GM13977 (cell line): ENCODE measurements at regions not wholly inside any gene's neighbourhood (a gene's known extent, or its start where the extent isn't known, plus 50 kb on each side); places are given as distances from the start of the nearest gene placed in this dataset.

Experiments used
- DNase-seq: peaks from one replicate; pipeline ENCODE4 v3.0.0; 2012; ENCODE audit warnings: low spot score
- CTCF ChIP-seq: IDR thresholded peaks from 2 replicates; pipeline ENCODE4 v1.5.1; 2012; ENCODE audit warnings: mild to moderate bottlenecking, control low read depth; ENCODE audit not compliant: insufficient read depth; ENCODE audit errors: extremely low read depth, missing control alignments
- in situ Hi-C: fragments of 300-500 bp; cut with MboI; formaldehyde crosslinking; loops from one replicate; pipeline ENCODE4 v1.12.0; 2022; ENCODE audit warnings: low sequenced_read_pairs, low pct_unique_long_range_greater_than_20kb, mixed read lengths, inconsistent platforms; ENCODE audit not compliant: unreplicated experiment

DNA sequence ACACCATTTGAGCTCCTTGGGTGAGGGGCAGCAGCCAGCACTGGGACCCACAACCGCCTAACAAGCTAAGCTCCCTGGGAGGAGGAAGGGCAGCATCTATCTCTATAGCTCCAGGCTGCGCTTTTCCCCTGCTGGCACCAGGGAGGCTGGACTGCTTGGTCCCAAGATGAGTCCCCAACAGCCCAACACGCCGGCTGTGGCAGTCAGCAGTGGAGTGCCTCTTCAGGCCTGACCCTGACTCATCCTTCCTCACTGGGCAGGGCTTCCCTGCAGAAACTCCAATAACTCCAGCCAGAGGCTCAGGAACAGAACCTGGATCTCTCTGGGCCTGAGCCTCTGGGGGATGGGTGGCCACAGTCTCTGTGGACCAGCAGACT is 113.7 kb upstream of the ADAMTS16 start:
- in situ Hi-C loops = no loop called here
- no peak for TF ChIP-seq CTCF
- no peak for DNase-seq

GRCh38 chr5:5031665-5032064 is 108.5 kb upstream of the ADAMTS16 start:
- in situ Hi-C loops = no loop called here
- DNase-seq = no peak
- no peak for TF ChIP-seq CTCF

GRCh38 chr5:5037674-5038073 is 102.5 kb upstream of the ADAMTS16 start:
- in situ Hi-C loops = no loop called here
- no peak for TF ChIP-seq CTCF
- DNase-seq = no peak

GRCh38 chr5:5039918-5040317 is 100.2 kb upstream of the ADAMTS16 start:
- DNase-seq = no peak
- no peak for TF ChIP-seq CTCF
- in situ Hi-C loops = no loop called here

GRCh38 chr5:5040712-5041111 is 99.4 kb upstream of the ADAMTS16 start:
- DNase-seq = no peak
- in situ Hi-C loops = no loop called here
- no peak for TF ChIP-seq CTCF

- in situ Hi-C loops = no loop called here
- no peak for DNase-seq
- no peak for TF ChIP-seq CTCF
Observed at GRCh38 chr5:5042806-5043205, 97.3 kb upstream of the ADAMTS16 start.

DNA sequence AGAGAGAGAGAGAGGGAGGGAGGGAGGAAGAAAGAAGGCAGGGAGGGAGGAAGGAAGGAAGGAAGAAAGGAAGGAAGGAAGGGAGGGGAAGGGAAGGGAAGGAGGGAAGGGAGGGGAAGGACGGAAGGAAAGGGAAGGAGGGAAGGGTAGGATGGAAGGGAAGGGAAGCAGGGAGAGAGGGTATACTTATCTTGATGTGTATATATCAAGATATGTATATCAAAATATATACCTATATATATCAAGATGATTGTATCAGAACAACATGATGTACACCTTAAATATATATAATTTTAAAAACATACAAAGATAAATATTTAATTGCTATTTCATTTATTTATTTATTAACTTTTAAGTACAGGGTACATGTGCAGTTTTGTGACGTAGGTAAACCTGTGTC is 96.8 kb upstream of the ADAMTS16 start:
- DNase-seq = no peak
- TF ChIP-seq CTCF = no peak
- in situ Hi-C loops = no loop called here
